OCI-LY7 (cell line): ENCODE measurements at regions not wholly inside any gene's neighbourhood (a gene's known extent, or its start where the extent isn't known, plus 50 kb on each side); places are given as distances from the start of the nearest gene placed in this dataset.

Experiments
- CTCF ChIP-seq: fragments of 200-600 bp; sonication (generic); conservative IDR thresholded peaks from 2 replicates; pipeline ENCODE4 v1.5.1; 2014; ENCODE audit warnings: mild to moderate bottlenecking, antibody characterized with exemption, low read length, moderate library complexity, mixed read lengths
- EZH2phosphoT487 ChIP-seq: fragments of 200-600 bp; sonication (generic); IDR thresholded peaks from 2 replicates; pipeline ENCODE4 v1.6.1; 2018; ENCODE audit warnings: low read depth, borderline replicate concordance, mild to moderate bottlenecking, mixed run types, antibody characterized with exemption, low read length, moderate library complexity, mixed read lengths

DNA sequence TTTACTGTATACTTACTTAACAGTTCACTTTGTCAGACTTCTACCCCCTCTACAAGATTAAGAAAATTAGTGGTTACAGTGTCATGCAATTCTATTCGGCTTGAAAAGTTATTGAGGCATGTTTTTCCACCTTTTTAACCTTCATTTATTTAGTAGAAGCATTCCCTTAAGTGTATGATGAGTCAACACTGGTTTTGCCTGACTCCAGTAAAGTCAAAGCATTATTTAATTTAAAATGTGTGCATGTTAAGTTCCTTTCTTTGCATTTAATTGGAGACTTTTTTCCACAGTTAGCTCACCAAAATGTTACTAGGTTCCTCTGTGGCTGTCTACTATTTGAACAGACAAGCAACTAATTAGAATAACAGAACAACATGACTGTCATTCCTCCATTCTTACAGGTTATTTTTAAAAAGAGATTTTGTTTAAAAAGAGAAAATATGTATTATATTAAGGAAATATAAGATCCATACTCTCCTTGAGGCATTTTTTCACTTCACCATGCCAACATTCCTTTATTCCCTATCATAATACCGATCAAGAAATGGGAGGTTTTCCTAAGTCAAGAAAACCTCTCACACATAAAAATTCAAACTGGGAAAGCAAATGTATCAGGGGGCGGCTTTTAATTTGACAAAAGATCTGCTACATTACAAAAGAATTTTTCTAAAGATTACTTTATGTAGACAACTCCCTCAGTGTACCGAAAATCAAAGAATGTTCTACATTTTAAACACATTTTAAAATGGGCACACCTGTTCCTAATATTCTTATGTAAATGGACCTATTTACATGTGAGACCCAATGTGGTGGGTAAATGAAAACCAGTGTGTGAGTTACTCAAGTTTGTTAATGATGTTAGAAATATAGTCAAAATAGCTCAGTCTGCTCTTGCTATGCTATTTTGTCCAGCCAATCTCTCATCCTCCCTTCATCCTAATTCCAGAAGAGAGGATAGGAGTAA is 361.2 kb downstream of the UTRN start:
- no peak for TF ChIP-seq CTCF
- TF ChIP-seq EZH2phosphoT487 = no peak
